ENCODE measurements at regions not wholly inside any gene's neighbourhood (a gene's known extent, or its start where the extent isn't known, plus 50 kb on each side); places are given as distances from the start of the nearest gene placed in this dataset.
"Not testable (repeated sequence)": the region's sequence is repeated elsewhere in the genome, so short reads cannot be mapped to it uniquely, and the experiment has no call there.

- DNase-seq: no peak
These were observed 417.4 kb downstream of the TMEM135 start for GRCh38 chr11:87455180-87455579.

GRCh38 chr11:87454241-87454640 lies 416.5 kb downstream of the TMEM135 start:
- no peak for DNase-seq

- no peak for DNase-seq
These were observed 415.9 kb downstream of the TMEM135 start for GRCh38 chr11:87453531-87454089.

- not testable (repeated sequence) for DNase-seq
These were observed 414.3 kb downstream of the TMEM135 start for GRCh38 chr11:87452025-87452424.

GRCh38 chr11:87451395-87451794 lies 413.7 kb downstream of the TMEM135 start:
- no peak for DNase-seq

- no peak for DNase-seq
These were observed 409.9 kb downstream of the TMEM135 start for GRCh38 chr11:87447606-87448005.

GRCh38 chr11:87444993-87445392 lies 407.3 kb downstream of the TMEM135 start:
- no peak for DNase-seq

GRCh38 chr11:87443707-87444106 lies 406.0 kb downstream of the TMEM135 start:
- no peak for DNase-seq

- DNase-seq: no peak
These were observed 402.5 kb downstream of the TMEM135 start for GRCh38 chr11:87440076-87440770.

- no peak for DNase-seq
These were observed 400.7 kb downstream of the TMEM135 start for GRCh38 chr11:87438416-87438815.

- no peak for DNase-seq
These were observed 400.1 kb downstream of the TMEM135 start for GRCh38 chr11:87437844-87438223.

- no peak for DNase-seq
These were observed 399.6 kb downstream of the TMEM135 start for GRCh38 chr11:87437133-87437843.

- no peak for DNase-seq
These were observed 394.3 kb downstream of the TMEM135 start for GRCh38 chr11:87432022-87432421.

- no peak for DNase-seq
These were observed 393.7 kb downstream of the TMEM135 start for GRCh38 chr11:87431392-87431791.

- DNase-seq: no peak
These were observed 393.1 kb downstream of the TMEM135 start for GRCh38 chr11:87430821-87431220.

GRCh38 chr11:87429996-87430395 lies 392.3 kb downstream of the TMEM135 start:
- DNase-seq: no peak

- DNase-seq: no peak
These were observed 390.5 kb downstream of the TMEM135 start for GRCh38 chr11:87428266-87428665.

GRCh38 chr11:87425943-87426342 lies 388.2 kb downstream of the TMEM135 start:
- no peak for DNase-seq

GRCh38 chr11:87425391-87425790 lies 387.7 kb downstream of the TMEM135 start:
- DNase-seq: no peak

GRCh38 chr11:87423161-87423560 lies 385.4 kb downstream of the TMEM135 start:
- DNase-seq: no peak

GRCh38 chr11:87422566-87422965 lies 384.8 kb downstream of the TMEM135 start:
- no peak for DNase-seq

GRCh38 chr11:87421422-87421821 lies 383.7 kb downstream of the TMEM135 start:
- DNase-seq: no peak

GRCh38 chr11:87417951-87418350 lies 380.2 kb downstream of the TMEM135 start:
- no peak for DNase-seq

- DNase-seq: no peak
These were observed 368.1 kb downstream of the TMEM135 start for GRCh38 chr11:87405843-87406242.

Measured in activated naive CD4-positive, alpha-beta T cell (primary cell).